ENCODE measurements at regions not wholly inside any gene's neighbourhood (a gene's known extent, or its start where the extent isn't known, plus 50 kb on each side); places are given as distances from the start of the nearest gene placed in this dataset.

DNA sequence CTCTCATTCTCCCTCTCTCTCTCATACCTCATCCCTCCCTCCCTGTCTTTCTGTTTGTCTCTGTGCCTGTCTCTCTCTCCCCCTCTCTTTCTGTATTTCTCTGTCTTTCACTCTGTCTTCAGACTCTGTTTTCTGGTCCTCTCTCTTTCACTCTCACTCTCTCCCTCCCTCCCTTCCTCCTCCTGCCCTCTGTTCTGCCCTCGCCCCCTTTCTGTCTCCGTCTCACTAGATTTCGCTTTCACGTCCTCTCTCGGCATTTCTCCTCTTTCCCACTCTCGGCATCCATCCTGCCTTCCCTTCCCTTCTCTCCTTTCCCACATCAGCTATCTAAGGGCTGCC lies 183.0 kb downstream of the PHETA1 start:
- TF ChIP-seq, protein P1, sequence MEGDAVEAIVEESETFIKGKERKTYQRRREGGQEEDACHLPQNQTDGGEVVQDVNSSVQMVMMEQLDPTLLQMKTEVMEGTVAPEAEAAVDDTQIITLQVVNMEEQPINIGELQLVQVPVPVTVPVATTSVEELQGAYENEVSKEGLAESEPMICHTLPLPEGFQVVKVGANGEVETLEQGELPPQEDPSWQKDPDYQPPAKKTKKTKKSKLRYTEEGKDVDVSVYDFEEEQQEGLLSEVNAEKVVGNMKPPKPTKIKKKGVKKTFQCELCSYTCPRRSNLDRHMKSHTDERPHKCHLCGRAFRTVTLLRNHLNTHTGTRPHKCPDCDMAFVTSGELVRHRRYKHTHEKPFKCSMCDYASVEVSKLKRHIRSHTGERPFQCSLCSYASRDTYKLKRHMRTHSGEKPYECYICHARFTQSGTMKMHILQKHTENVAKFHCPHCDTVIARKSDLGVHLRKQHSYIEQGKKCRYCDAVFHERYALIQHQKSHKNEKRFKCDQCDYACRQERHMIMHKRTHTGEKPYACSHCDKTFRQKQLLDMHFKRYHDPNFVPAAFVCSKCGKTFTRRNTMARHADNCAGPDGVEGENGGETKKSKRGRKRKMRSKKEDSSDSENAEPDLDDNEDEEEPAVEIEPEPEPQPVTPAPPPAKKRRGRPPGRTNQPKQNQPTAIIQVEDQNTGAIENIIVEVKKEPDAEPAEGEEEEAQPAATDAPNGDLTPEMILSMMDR (IDR thresholded peaks at IDR 0.05), result no peak
- TF ChIP-seq EZH2 (IDR thresholded peaks at IDR 0.05; ENCODE audit: borderline replicate concordance, insufficient read depth, low read depth, low read length, poor library complexity, severe bottlenecking), result no peak
